A673 (cell line): ENCODE measurements at regions not wholly inside any gene's neighbourhood (a gene's known extent, or its start where the extent isn't known, plus 50 kb on each side); places are given as distances from the start of the nearest gene placed in this dataset.

Experiments
- BruUV-seq: library from RNA; stranded (reverse); fragments of 400-500 nt; replicated peaks from 2 replicates; lab custom pipeline; 2021; lab: Mats Ljungman, UMichigan
- CTCF ChIA-PET: fragments of 300-600 bp; sonication (Branson Sonifier 250); formaldehyde crosslinking; loops from one replicate; lab custom pipeline; 2022; ENCODE audit warnings: antibody characterized with exemption; lab: Charles Lee
- POLR2A ChIA-PET: fragments of 300-600 bp; sonication (Branson Sonifier 250); formaldehyde crosslinking; loops from one replicate; lab custom pipeline; 2022; ENCODE audit warnings: antibody characterized with exemption; ENCODE audit not compliant: low non-redundant PET; lab: Charles Lee
- DNase-seq: peaks from one replicate; pipeline ENCODE4 v3.0.0-alpha.2; 2015; ENCODE audit warnings: low spot score
- H3K27ac ChIP-seq: fragments of 200-600 bp; sonication (generic); 2 replicates; pipeline ENCODE4 v1.5.1; 2016; ENCODE audit warnings: mixed run types, low read depth, mild to moderate bottlenecking, mixed read lengths, antibody characterized with exemption, low read length; ENCODE audit not compliant: poor library complexity, severe bottlenecking
- H3K27me3 ChIP-seq: fragments of 200-600 bp; sonication (generic); replicated peaks from 2 replicates; pipeline ENCODE4 v1.6.1; 2017; ENCODE audit warnings: mixed run types, low read depth, mild to moderate bottlenecking, mixed read lengths, antibody characterized with exemption, low read length; ENCODE audit not compliant: insufficient read depth, poor library complexity
- H3K36me3 ChIP-seq: fragments of 200-600 bp; sonication (generic); 2 replicates; pipeline ENCODE4 v1.6.1; 2016; ENCODE audit warnings: mixed run types, mild to moderate bottlenecking, mixed read lengths, antibody characterized with exemption, low read length; ENCODE audit not compliant: insufficient read depth, poor library complexity, severe bottlenecking
- H3K4me1 ChIP-seq: fragments of 200-600 bp; sonication (generic); 2 replicates; pipeline ENCODE4 v1.6.1; 2017; ENCODE audit warnings: mixed run types, mild to moderate bottlenecking, mixed read lengths, antibody characterized with exemption, low read length; ENCODE audit not compliant: insufficient read depth, poor library complexity, severe bottlenecking
- H3K4me3 ChIP-seq: fragments of 200-600 bp; sonication (generic); 2 replicates; pipeline ENCODE4 v1.5.1; 2016; ENCODE audit warnings: low read depth, mixed run types, mild to moderate bottlenecking, mixed read lengths, low read length; ENCODE audit not compliant: poor library complexity, severe bottlenecking
- H3K9me3 ChIP-seq: fragments of 200-600 bp; sonication (generic); 2 replicates; pipeline ENCODE4 v1.6.1; 2016; ENCODE audit warnings: mixed run types, low read depth, mild to moderate bottlenecking, mixed read lengths, antibody characterized with exemption, low read length; ENCODE audit not compliant: poor library complexity, severe bottlenecking
- CTCF ChIP-seq: fragments of 300-800, 200-600 bp; sonication (generic); conservative IDR thresholded peaks from 2 replicates; pipeline ENCODE4 v1.5.1; 2017; ENCODE audit warnings: low read depth, mild to moderate bottlenecking, antibody characterized with exemption, low read length, moderate library complexity, mixed read lengths
- EZH2 ChIP-seq: fragments of 200-600 bp; sonication (generic); IDR thresholded peaks from 2 replicates; pipeline ENCODE4 v1.6.1; 2017; ENCODE audit warnings: borderline replicate concordance, low read depth, mild to moderate bottlenecking, mixed read lengths, antibody characterized with exemption, low read length; ENCODE audit not compliant: poor library complexity, severe bottlenecking
- intact Hi-C: fragments of 100-400 bp; cut with micrococcal nuclease; formaldehyde crosslinking; loops from one replicate; pipeline ENCODE4 v1.10.0; 2022; ENCODE audit not compliant: unreplicated experiment

GRCh38 chr3:5437783-5438323 is 250.3 kb downstream of the EDEM1 start:
- ChIA-PET POLR2A (no interaction called here), CTCF (no interaction called here)
- Histone ChIP-seq H3K4me1 (no peaks in the 10 kb centered on the region), H3K27me3 (no peaks in the 10 kb centered on the region), H3K4me3 (no peak overlapping the region), H3K36me3 (no peaks in the 10 kb centered on the region), H3K9me3 (no peaks in the 10 kb centered on the region), H3K27ac (no peak overlapping the region)
- intact Hi-C loops, result no loop called here
- DNase-seq, result no peak
- no TSS peak for BruUV-seq
- no peak for TF ChIP-seq EZH2
- no peak for TF ChIP-seq CTCF

GRCh38 chr3:5441401-5441800 is 253.9 kb downstream of the EDEM1 start:
- H3K9me3 ChIP-seq, result no peaks in the 10 kb centered on the region
- ChIA-PET CTCF (no interaction called here), POLR2A (no interaction called here)
- no peak for DNase-seq
- no peak overlapping the region for H3K27ac ChIP-seq
- no peak for TF ChIP-seq EZH2
- no peak for TF ChIP-seq CTCF
- BruUV-seq, result no TSS peak
- no peaks in the 10 kb centered on the region for H3K36me3 ChIP-seq
- no peaks in the 10 kb centered on the region for H3K4me1 ChIP-seq
- intact Hi-C loops, result no loop called here
- H3K27me3 ChIP-seq, result no peaks in the 10 kb centered on the region
- no peak overlapping the region for H3K4me3 ChIP-seq

GRCh38 chr3:5442106-5442785 is 254.7 kb downstream of the EDEM1 start:
- H3K36me3 ChIP-seq, result no peaks in the 10 kb centered on the region
- no peak overlapping the region for H3K27ac ChIP-seq
- H3K9me3 ChIP-seq, result no peaks in the 10 kb centered on the region
- BruUV-seq, result no TSS peak
- TF ChIP-seq EZH2 (no peak), CTCF (no peak)
- intact Hi-C loops, result no loop called here
- H3K27me3 ChIP-seq, result no peaks in the 10 kb centered on the region
- H3K4me3 ChIP-seq, result no peak overlapping the region
- ChIA-PET POLR2A (no interaction called here), CTCF (no interaction called here)
- no peaks in the 10 kb centered on the region for H3K4me1 ChIP-seq
- no peak for DNase-seq
